ENCODE measurements at regions not wholly inside any gene's neighbourhood (a gene's known extent, or its start where the extent isn't known, plus 50 kb on each side); places are given as distances from the start of the nearest gene placed in this dataset.

DNA sequence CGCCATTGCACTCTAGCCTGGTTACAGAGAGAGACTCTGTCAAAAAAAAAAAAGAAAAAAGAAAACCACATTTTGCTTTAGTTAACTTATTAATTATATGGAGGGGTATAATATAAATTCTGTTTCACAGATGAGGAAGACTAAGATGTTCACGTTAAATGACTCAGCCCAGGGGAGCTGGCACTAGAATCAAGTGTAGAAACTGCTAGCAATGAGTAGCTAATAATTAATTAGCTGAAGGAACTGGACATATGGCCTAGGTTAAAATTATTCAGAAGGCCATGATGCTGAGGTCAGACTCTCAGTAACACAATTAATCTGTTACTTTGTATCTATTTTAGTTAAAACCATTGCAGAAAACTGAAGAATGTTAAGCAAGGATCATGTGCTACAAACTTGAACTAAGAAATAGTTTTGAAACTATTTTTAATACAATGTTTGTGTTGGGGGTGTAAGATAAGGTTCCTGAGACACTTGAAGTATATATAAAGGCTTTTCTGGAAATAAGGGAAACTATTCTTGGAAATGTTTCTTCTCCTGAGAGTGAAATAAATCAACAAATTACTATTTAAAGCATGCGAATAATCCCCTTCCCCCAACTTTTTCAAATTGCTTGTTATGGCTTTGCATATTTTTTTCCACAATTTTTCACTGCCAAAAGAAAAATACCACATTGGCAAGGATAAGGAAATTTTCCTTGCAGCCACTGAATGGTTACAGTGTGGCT, 589.3 kb downstream of the SOX5 start:
- TF ChIP-seq POLR2A (IDR thresholded peaks at IDR 0.05) (no peak), CTCF (IDR thresholded peaks at IDR 0.05 in 4 of 5, conservative IDR thresholded peaks at IDR 0.05 in 1 of 5) (no peak)
- Histone ChIP-seq H3K4me3 (no peak overlapping the region), H3K36me3 (no peaks in the 10 kb centered on the region), H3K27me3 (no peaks in the 10 kb centered on the region), H3K9me3 (no peaks in the 10 kb centered on the region), H3K27ac (no peak overlapping the region), H3K4me1 (no peaks in the 10 kb centered on the region)
- DNase-seq (no peak), ATAC-seq (no peak)
- in situ Hi-C loops (cut with MboI; ENCODE audit: low sequenced_read_pairs in 4 of 4): no loop called here
- intact Hi-C loops (cut with DNase I; ENCODE audit: low total_unique reads): no loop called here

DNA sequence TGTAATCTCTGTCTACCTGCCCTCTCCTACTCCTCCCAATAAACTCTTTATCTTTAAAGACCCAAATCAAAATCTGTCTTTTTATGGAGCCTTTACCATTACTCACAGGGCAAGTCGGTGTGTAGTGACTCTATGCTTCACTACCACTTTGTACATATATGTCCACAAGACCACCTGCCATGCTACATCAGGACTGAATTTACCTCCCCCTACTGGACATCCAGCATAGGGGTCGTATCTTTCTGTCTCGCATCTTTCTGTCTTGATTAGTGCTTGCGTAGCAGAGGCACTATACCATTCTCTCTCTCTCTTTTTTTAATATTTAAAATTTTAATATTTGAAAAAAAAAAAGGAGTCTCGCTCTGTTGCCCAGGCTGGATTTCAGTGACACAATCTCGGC, 587.5 kb downstream of the SOX5 start:
- no peaks in the 10 kb centered on the region for H3K9me3 ChIP-seq
- H3K27ac ChIP-seq: no peak overlapping the region
- H3K36me3 ChIP-seq: no peaks in the 10 kb centered on the region
- intact Hi-C loops (cut with DNase I; ENCODE audit: low total_unique reads) (no loop called here), in situ Hi-C loops (cut with MboI; ENCODE audit: low sequenced_read_pairs in 4 of 4) (no loop called here)
- DNase-seq (no peak), ATAC-seq (no peak)
- no peaks in the 10 kb centered on the region for H3K4me1 ChIP-seq
- no peaks in the 10 kb centered on the region for H3K27me3 ChIP-seq
- H3K4me3 ChIP-seq: no peak overlapping the region
- TF ChIP-seq POLR2A (IDR thresholded peaks at IDR 0.05) (no peak), CTCF (IDR thresholded peaks at IDR 0.05 in 4 of 5, conservative IDR thresholded peaks at IDR 0.05 in 1 of 5) (no peak)

DNA sequence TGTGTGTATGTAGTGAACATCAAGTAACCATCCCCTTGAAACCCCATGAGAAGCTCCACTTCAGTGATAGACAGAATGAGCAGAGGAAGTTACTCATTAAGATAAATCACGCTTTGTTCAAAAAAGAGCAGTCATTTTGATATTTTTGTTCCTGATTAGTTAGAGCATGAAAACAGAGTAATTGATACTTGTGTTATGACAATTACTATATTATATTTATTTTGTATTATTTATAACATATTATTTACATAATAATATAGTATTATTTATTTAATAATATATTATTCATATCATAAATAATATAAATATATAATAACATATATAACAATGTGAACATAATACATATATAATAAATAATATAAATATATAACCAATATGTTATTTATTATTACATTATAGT, 580.9 kb downstream of the SOX5 start:
- H3K9me3 ChIP-seq: no peaks in the 10 kb centered on the region
- in situ Hi-C loops (cut with MboI; ENCODE audit: low sequenced_read_pairs in 4 of 4): no loop called here
- ATAC-seq: no peak
- H3K4me3 ChIP-seq: no peak overlapping the region
- intact Hi-C loops (cut with DNase I; ENCODE audit: low total_unique reads): no loop called here
- H3K36me3 ChIP-seq: no peaks in the 10 kb centered on the region
- no peak overlapping the region for H3K27ac ChIP-seq
- DNase-seq: no peak
- no peaks in the 10 kb centered on the region for H3K4me1 ChIP-seq
- H3K27me3 ChIP-seq: no peaks in the 10 kb centered on the region
- TF ChIP-seq POLR2A (IDR thresholded peaks at IDR 0.05): no peak
- TF ChIP-seq CTCF (IDR thresholded peaks at IDR 0.05 in 4 of 5, conservative IDR thresholded peaks at IDR 0.05 in 1 of 5): no peak

- no peak for ATAC-seq
- no peaks in the 10 kb centered on the region for H3K4me1 ChIP-seq
- in situ Hi-C loops (cut with MboI; ENCODE audit: low sequenced_read_pairs in 4 of 4): no loop called here
- no peaks in the 10 kb centered on the region for H3K36me3 ChIP-seq
- intact Hi-C loops (cut with DNase I; ENCODE audit: low total_unique reads): no loop called here
- H3K4me3 ChIP-seq: no peak overlapping the region
- H3K27ac ChIP-seq: no peak overlapping the region
- DNase-seq: no peak
- H3K27me3 ChIP-seq: no peaks in the 10 kb centered on the region
- peaks cover 0 to 7% (median 0%) of the 10 kb centered on the region in 3 donors for H3K9me3 ChIP-seq
- no peak for TF ChIP-seq CTCF (IDR thresholded peaks at IDR 0.05 in 4 of 5, conservative IDR thresholded peaks at IDR 0.05 in 1 of 5)
- TF ChIP-seq POLR2A (IDR thresholded peaks at IDR 0.05): no peak
Observed at GRCh38 chr12:23375621-23376020, 573.8 kb downstream of the SOX5 start.

DNA sequence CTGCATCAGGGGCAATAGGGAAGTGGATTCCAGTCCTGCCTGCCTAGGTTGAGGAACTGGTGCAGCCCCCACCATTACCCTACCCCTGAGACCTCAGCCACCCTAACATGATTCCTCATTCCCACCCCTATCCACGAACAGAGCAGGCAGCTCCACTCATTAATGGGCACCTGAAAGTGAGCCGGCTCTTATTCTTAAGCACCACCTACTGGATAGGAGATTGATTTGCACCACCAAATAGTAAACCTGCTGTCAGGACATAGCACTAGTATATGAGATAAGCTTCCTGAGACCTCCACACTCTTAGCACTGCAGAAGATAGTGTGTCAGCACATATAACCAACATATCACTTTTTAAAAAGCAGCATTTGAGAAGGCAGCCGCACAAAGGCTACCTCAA, 573.2 kb downstream of the SOX5 start:
- no peak overlapping the region for H3K27ac ChIP-seq
- peaks cover 0 to 7% (median 0%) of the 10 kb centered on the region in 3 donors for H3K9me3 ChIP-seq
- in situ Hi-C loops (cut with MboI; ENCODE audit: low sequenced_read_pairs in 4 of 4): no loop called here
- TF ChIP-seq POLR2A (IDR thresholded peaks at IDR 0.05) (no peak), CTCF (IDR thresholded peaks at IDR 0.05 in 4 of 5, conservative IDR thresholded peaks at IDR 0.05 in 1 of 5) (no peak)
- H3K4me1 ChIP-seq: no peaks in the 10 kb centered on the region
- no peaks in the 10 kb centered on the region for H3K36me3 ChIP-seq
- no peaks in the 10 kb centered on the region for H3K27me3 ChIP-seq
- ATAC-seq: no peak
- no peak for DNase-seq
- no peak overlapping the region for H3K4me3 ChIP-seq
- intact Hi-C loops (cut with DNase I; ENCODE audit: low total_unique reads): no loop called here

Measured in gastrocnemius medialis (tissue), 4 donors.